DND-41 (cell line): ENCODE measurements at regions not wholly inside any gene's neighbourhood (a gene's known extent, or its start where the extent isn't known, plus 50 kb on each side); places are given as distances from the start of the nearest gene placed in this dataset.

Experiments
- ATAC-seq: fragments of 200-7000 bp; cut with Tn5 transposase; 3 replicates; pipeline ENCODE4 v1.9.1; 2021; ENCODE audit warnings: low read depth; ENCODE audit not compliant: insufficient read depth
- DNase-seq: peaks from one replicate; pipeline ENCODE4 v3.0.0-alpha.2; 2020
- H2AFZ ChIP-seq: 2 replicates; pipeline ENCODE4 v1.6.0; 2012; ENCODE audit warnings: low read depth, low read length
- H3K27ac ChIP-seq: 2 replicates; pipeline ENCODE4 v1.5.1; 2012; ENCODE audit warnings: low read length, inconsistent platforms
- H3K27me3 ChIP-seq: fragments of 200-600 bp; sonication (generic); 2 replicates; pipeline ENCODE4 v1.6.0; 2012; ENCODE audit warnings: low read length, mild to moderate bottlenecking, inconsistent platforms; ENCODE audit not compliant: insufficient read depth, poor library complexity
- H3K36me3 ChIP-seq: 2 replicates; pipeline ENCODE4 v1.5.1; 2012; ENCODE audit warnings: low read length, inconsistent platforms; ENCODE audit not compliant: insufficient read depth
- H3K4me1 ChIP-seq: 2 replicates; pipeline ENCODE4 v1.5.1; 2012; ENCODE audit warnings: mild to moderate bottlenecking, low read length; ENCODE audit not compliant: insufficient read depth
- H3K4me2 ChIP-seq: 2 replicates; pipeline ENCODE4 v1.6.0; 2012; ENCODE audit warnings: mild to moderate bottlenecking, moderate library complexity, low read length, inconsistent platforms; ENCODE audit not compliant: insufficient read depth
- H3K4me3 ChIP-seq, 2 experiments: fragments of 200-600 bp in 1 of 2; shearing (Covaris generic) in 1 of 2; 2 replicates each; pipeline ENCODE4 v1.5.1; 2012 to 2016; ENCODE audit warnings: inconsistent platforms in 2 of 2, low read length in 2 of 2, mild to moderate bottlenecking in 2 of 2, low read depth in 1 of 2, moderate library complexity in 1 of 2
- H3K79me2 ChIP-seq: 2 replicates; pipeline ENCODE4 v1.6.0; 2012; ENCODE audit warnings: low read length, inconsistent platforms; ENCODE audit not compliant: insufficient read depth
- H3K9ac ChIP-seq: 2 replicates; pipeline ENCODE4 v1.6.0; 2012; ENCODE audit warnings: low read depth, mild to moderate bottlenecking, inconsistent platforms, low read length, moderate library complexity
- H3K9me3 ChIP-seq: 2 replicates; pipeline ENCODE4 v1.5.1; 2012; ENCODE audit warnings: low read length, moderate library complexity, mild to moderate bottlenecking, inconsistent platforms; ENCODE audit not compliant: insufficient read depth, severe bottlenecking
- H4K20me1 ChIP-seq: 2 replicates; pipeline ENCODE4 v1.6.0; 2012; ENCODE audit warnings: low read length; ENCODE audit not compliant: insufficient read depth
- EZH2 ChIP-seq: IDR thresholded peaks from 3 replicates; pipeline ENCODE4 v1.6.1; 2012; ENCODE audit warnings: borderline replicate concordance, low read depth, mild to moderate bottlenecking, moderate library complexity, low read length, inconsistent platforms; ENCODE audit not compliant: severe bottlenecking
- TF ChIP-seq, protein P1 (sequence below): IDR thresholded peaks from 2 replicates; pipeline ENCODE4 v1.5.1; 2012; ENCODE audit warnings: borderline replicate concordance, low read length, moderate library complexity, mild to moderate bottlenecking; ENCODE audit not compliant: poor library complexity, severe bottlenecking; ENCODE audit errors: extremely low read depth

DNA sequence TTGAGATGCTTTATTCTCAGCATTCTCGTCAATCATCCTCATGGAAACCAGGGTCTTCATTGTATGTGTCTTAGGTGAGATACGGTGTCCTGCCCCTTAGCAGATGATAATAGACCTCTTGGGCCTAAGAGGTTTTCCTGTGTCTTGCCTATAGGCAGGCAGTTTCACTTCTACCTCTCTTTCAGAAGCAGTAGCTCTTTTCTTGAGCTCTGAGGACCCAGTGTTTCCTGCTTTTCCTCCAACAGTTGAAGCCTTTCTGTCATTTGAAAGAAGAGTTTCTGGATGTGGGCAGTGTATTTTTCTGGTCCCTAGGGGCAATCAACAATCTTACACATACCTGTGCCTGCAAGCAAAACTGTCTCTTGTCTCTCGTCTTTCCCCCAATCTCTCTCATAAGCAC lies 1550.3 kb upstream of the LRRTM3 start:
- no peak for ATAC-seq
- H2AFZ ChIP-seq, result no peak overlapping the region
- no peak for DNase-seq

DNA sequence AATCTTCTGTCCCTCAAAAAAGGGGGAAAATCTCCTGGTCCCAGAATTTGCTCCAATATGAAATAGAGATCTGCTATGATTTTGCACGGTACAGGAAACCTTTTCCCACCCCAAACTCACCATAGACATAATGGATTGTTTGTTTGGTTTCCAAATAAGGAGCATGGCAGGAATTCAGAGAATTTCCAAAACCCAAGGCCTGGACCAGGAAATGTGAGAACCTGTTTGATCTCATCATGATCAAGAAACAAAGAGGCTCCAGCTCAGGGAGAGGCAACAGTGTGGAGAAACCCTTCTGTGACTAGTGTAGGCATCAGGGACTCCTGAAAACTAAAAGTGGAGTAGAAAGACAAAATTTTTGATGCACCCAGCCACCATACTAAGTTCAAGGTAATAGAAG lies 1548.1 kb upstream of the LRRTM3 start:
- H3K27me3 ChIP-seq, result no peaks in the 10 kb centered on the region
- no peak overlapping the region for H3K4me2 ChIP-seq
- H4K20me1 ChIP-seq, result no peaks in the 10 kb centered on the region
- ATAC-seq (no peak), DNase-seq (no peak)
- H3K4me3 ChIP-seq, result no peak overlapping the region
- no peaks in the 10 kb centered on the region for H3K36me3 ChIP-seq
- no peaks in the 10 kb centered on the region for H3K4me1 ChIP-seq
- TF ChIP-seq, protein P1, sequence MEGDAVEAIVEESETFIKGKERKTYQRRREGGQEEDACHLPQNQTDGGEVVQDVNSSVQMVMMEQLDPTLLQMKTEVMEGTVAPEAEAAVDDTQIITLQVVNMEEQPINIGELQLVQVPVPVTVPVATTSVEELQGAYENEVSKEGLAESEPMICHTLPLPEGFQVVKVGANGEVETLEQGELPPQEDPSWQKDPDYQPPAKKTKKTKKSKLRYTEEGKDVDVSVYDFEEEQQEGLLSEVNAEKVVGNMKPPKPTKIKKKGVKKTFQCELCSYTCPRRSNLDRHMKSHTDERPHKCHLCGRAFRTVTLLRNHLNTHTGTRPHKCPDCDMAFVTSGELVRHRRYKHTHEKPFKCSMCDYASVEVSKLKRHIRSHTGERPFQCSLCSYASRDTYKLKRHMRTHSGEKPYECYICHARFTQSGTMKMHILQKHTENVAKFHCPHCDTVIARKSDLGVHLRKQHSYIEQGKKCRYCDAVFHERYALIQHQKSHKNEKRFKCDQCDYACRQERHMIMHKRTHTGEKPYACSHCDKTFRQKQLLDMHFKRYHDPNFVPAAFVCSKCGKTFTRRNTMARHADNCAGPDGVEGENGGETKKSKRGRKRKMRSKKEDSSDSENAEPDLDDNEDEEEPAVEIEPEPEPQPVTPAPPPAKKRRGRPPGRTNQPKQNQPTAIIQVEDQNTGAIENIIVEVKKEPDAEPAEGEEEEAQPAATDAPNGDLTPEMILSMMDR, result no peak
- no peak for TF ChIP-seq EZH2
- H3K9ac ChIP-seq, result no peak overlapping the region
- H2AFZ ChIP-seq, result no peak overlapping the region
- no peaks in the 10 kb centered on the region for H3K9me3 ChIP-seq
- no peak overlapping the region for H3K27ac ChIP-seq
- no peaks in the 10 kb centered on the region for H3K79me2 ChIP-seq

More for the DNA sequence above, 1550.3 kb upstream of the LRRTM3 start:
- H3K27me3 ChIP-seq, result no peaks in the 10 kb centered on the region
- no peaks in the 10 kb centered on the region for H4K20me1 ChIP-seq
- no peak overlapping the region for H3K9ac ChIP-seq
- no peak overlapping the region for H3K27ac ChIP-seq
- H3K9me3 ChIP-seq, result no peaks in the 10 kb centered on the region
- H3K79me2 ChIP-seq, result no peaks in the 10 kb centered on the region
- no peak for TF ChIP-seq EZH2
- TF ChIP-seq, protein P1, result no peak
- H3K4me1 ChIP-seq, result no peaks in the 10 kb centered on the region
- H3K4me3 ChIP-seq, result no peak overlapping the region
- H3K36me3 ChIP-seq, result no peaks in the 10 kb centered on the region
- H3K4me2 ChIP-seq, result no peak overlapping the region

DNA sequence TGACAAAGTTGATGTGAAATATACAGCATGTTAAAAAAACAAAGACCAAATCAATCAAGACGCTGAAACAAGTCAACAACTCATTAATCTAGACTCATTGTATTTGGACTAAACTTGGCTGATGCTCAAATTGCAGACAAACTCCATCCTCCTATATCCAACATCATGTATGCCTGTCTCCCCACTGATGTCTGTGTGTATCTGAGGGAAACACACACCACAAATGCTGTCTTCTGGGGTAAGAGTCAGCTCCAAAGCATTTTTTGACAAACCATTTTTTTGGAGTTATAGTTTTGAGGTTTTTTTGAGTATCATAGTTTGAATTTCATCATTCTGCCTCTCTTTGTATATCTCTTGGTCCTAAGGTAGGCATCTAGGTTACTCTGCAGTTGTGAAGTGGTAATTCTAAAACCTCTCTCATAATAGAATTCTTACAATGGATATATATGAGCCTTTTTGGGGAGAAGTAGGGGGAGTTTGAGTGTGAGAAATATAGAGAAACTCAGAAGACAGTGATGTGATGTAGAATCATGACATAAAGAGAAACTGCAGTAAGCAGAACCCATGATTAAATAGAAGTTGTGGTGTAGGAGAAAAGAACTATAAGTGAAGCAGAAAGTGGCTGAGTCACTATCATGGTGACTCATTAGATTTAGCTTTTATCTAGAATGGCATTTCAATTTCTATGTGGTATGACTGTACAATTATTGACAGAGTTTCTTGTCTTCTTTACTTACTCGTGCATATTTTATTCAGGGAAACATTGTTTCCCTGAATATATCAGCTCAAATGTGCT lies 1531.1 kb upstream of the LRRTM3 start:
- no peaks in the 10 kb centered on the region for H3K4me1 ChIP-seq
- no peak overlapping the region for H3K9ac ChIP-seq
- ATAC-seq (no peak), DNase-seq (no peak)
- H3K9me3 ChIP-seq, result no peaks in the 10 kb centered on the region
- no peak overlapping the region for H3K4me3 ChIP-seq
- no peaks in the 10 kb centered on the region for H3K79me2 ChIP-seq
- H3K27ac ChIP-seq, result no peak overlapping the region
- no peaks in the 10 kb centered on the region for H3K27me3 ChIP-seq
- no peak overlapping the region for H2AFZ ChIP-seq
- H3K36me3 ChIP-seq, result no peaks in the 10 kb centered on the region
- TF ChIP-seq, protein P1, result no peak
- TF ChIP-seq EZH2, result no peak
- H3K4me2 ChIP-seq, result no peak overlapping the region
- H4K20me1 ChIP-seq, result no peaks in the 10 kb centered on the region
